WTC11 (cell line): ENCODE measurements at regions not wholly inside any gene's neighbourhood (a gene's known extent, or its start where the extent isn't known, plus 50 kb on each side); places are given as distances from the start of the nearest gene placed in this dataset.

Experiments used
- ATAC-seq: fragments of 200-7000 bp; cut with Tn5 transposase; 2 replicates; pipeline ENCODE4 v1.10.0; 2021; ENCODE audit warnings: mild to moderate bottlenecking, moderate library complexity
- CTCF ChIA-PET: fragments of 300-600 bp; sonication (Branson Sonifier 250); formaldehyde crosslinking; loops from one replicate; lab custom pipeline; 2021; ENCODE audit warnings: antibody characterized with exemption; lab: Charles Lee
- POLR2A ChIA-PET: fragments of 350-600 bp; sonication (Branson Sonifier 250); formaldehyde crosslinking; loops from one replicate; lab custom pipeline; 2021; ENCODE audit warnings: antibody characterized with exemption; lab: Charles Lee
- DNase-seq: peaks from one replicate; pipeline ENCODE4 v3.0.0; 2021; ENCODE audit warnings: low spot score
- H3K27ac Mint-ChIP-seq: 2 replicates; pipeline ENCODE4 v1.8.0; 2021; ENCODE audit warnings: mixed read lengths
- H3K27me3 Mint-ChIP-seq: 2 replicates; pipeline ENCODE4 v1.8.0; 2021; ENCODE audit warnings: low read depth, mild to moderate bottlenecking, moderate library complexity, mixed read lengths
- H3K36me3 Mint-ChIP-seq: 2 replicates; pipeline ENCODE4 v1.8.0; 2021; ENCODE audit warnings: mixed read lengths
- H3K4me1 Mint-ChIP-seq: 2 replicates; pipeline ENCODE4 v1.8.0; 2022; ENCODE audit warnings: mixed read lengths
- H3K4me3 Mint-ChIP-seq: 2 replicates; pipeline ENCODE4 v1.8.0; 2021; ENCODE audit warnings: mild to moderate bottlenecking, moderate library complexity, mixed read lengths
- H3K9me3 Mint-ChIP-seq: 2 replicates; pipeline ENCODE4 v1.8.0; 2021; ENCODE audit warnings: mixed read lengths
- ATF6 ChIP-seq: sonication (generic); formaldehyde crosslinking; IDR thresholded peaks from 2 replicates; pipeline ENCODE4 v1.8.1; 2023; ENCODE audit warnings: mild to moderate bottlenecking, missing genetic modification reagents
- CTCF ChIP-seq: fragments of 200-600 bp; IDR thresholded peaks from 2 replicates; pipeline ENCODE4 v1.8.0; 2022; ENCODE audit warnings: antibody characterized with exemption
- E2F1 ChIP-seq: sonication (generic); formaldehyde crosslinking; IDR thresholded peaks from 2 replicates; pipeline ENCODE4 v1.8.0; 2022; ENCODE audit warnings: mild to moderate bottlenecking, missing genetic modification reagents
- ELF4 ChIP-seq: sonication (generic); formaldehyde crosslinking; IDR thresholded peaks from 2 replicates; pipeline ENCODE4 v1.8.1; 2022; ENCODE audit warnings: low read depth, mild to moderate bottlenecking, moderate library complexity, missing genetic modification reagents
- FOXK1 ChIP-seq: sonication (generic); formaldehyde crosslinking; IDR thresholded peaks from 2 replicates; pipeline ENCODE4 v1.8.0; 2022; ENCODE audit warnings: mild to moderate bottlenecking, moderate library complexity, missing genetic modification reagents
- JAZF1 ChIP-seq: fragments of 250-450 bp; sonication (Bioruptor Pico); IDR thresholded peaks from 2 replicates; pipeline ENCODE4 v1.9.0; 2021; ENCODE audit warnings: moderate library complexity, mild to moderate bottlenecking, inconsistent platforms
- MAX ChIP-seq: sonication (generic); formaldehyde crosslinking; IDR thresholded peaks from 2 replicates; pipeline ENCODE4 v1.8.0; 2022; ENCODE audit warnings: mild to moderate bottlenecking, missing genetic modification reagents
- MXD4 ChIP-seq: fragments of 250-450 bp; sonication (Bioruptor Pico); IDR thresholded peaks from 2 replicates; pipeline ENCODE4 v1.8.0; 2021; ENCODE audit warnings: mild to moderate bottlenecking, moderate library complexity, borderline replicate concordance
- NR2C2 ChIP-seq: sonication (generic); formaldehyde crosslinking; IDR thresholded peaks from 2 replicates; pipeline ENCODE4 v1.8.0; 2022; ENCODE audit warnings: mild to moderate bottlenecking, missing genetic modification reagents
- PREB ChIP-seq: sonication (generic); formaldehyde crosslinking; IDR thresholded peaks from 2 replicates; pipeline ENCODE4 v1.8.1; 2022; ENCODE audit warnings: mild to moderate bottlenecking, missing genetic modification reagents, moderate library complexity, borderline replicate concordance
- RORB ChIP-seq: fragments of 250-450 bp; sonication (Bioruptor Pico); IDR thresholded peaks from 2 replicates; pipeline ENCODE4 v1.9.0; 2021; ENCODE audit warnings: mild to moderate bottlenecking
- SMAD4 ChIP-seq: sonication (generic); formaldehyde crosslinking; IDR thresholded peaks from 2 replicates; pipeline ENCODE4 v1.8.0; 2022; ENCODE audit warnings: mild to moderate bottlenecking, missing genetic modification reagents
- TEAD4 ChIP-seq: sonication (generic); formaldehyde crosslinking; IDR thresholded peaks from 2 replicates; pipeline ENCODE4 v1.8.0; 2022; ENCODE audit warnings: mild to moderate bottlenecking, missing genetic modification reagents
- USF2 ChIP-seq: sonication (generic); formaldehyde crosslinking; IDR thresholded peaks from 2 replicates; pipeline ENCODE4 v1.8.1; 2023; ENCODE audit warnings: mild to moderate bottlenecking, missing genetic modification reagents, moderate library complexity
- ZBTB21 ChIP-seq: sonication (generic); formaldehyde crosslinking; IDR thresholded peaks from 2 replicates; pipeline ENCODE4 v1.8.1; 2023; ENCODE audit warnings: mild to moderate bottlenecking, missing genetic modification reagents, borderline replicate concordance
- ZBTB43 ChIP-seq: sonication (generic); formaldehyde crosslinking; IDR thresholded peaks from 2 replicates; pipeline ENCODE4 v1.8.1; 2023; ENCODE audit warnings: mild to moderate bottlenecking, missing genetic modification reagents
- ZNF121 ChIP-seq: sonication (generic); formaldehyde crosslinking; IDR thresholded peaks from 2 replicates; pipeline ENCODE4 v1.8.0; 2023; ENCODE audit warnings: missing genetic modification reagents
- ZNF219 ChIP-seq: sonication (generic); formaldehyde crosslinking; IDR thresholded peaks from 2 replicates; pipeline ENCODE4 v1.8.0; 2023; ENCODE audit warnings: missing genetic modification reagents, mild to moderate bottlenecking, borderline replicate concordance
- ZNF416 ChIP-seq: fragments of 250-450 bp; sonication (Bioruptor Pico); IDR thresholded peaks from 2 replicates; pipeline ENCODE4 v1.9.0; 2021; ENCODE audit warnings: mild to moderate bottlenecking, inconsistent platforms
- ZNF671 ChIP-seq: fragments of 250-450 bp; sonication (Bioruptor Pico); IDR thresholded peaks from 2 replicates; pipeline ENCODE4 v1.8.0; 2021; ENCODE audit warnings: mild to moderate bottlenecking

- TF ChIP-seq ATF6 (CRISPR knock-in tag) = no peak
- TF ChIP-seq, all 79 proteins: peak for 0
Observed at GRCh38 chr6:163691049-163691448, 276.5 kb downstream of the QKI start (continued).

- no peak for TF ChIP-seq ZNF121 (CRISPR knock-in tag)
- no peak for TF ChIP-seq FOXK1 (CRISPR knock-in tag)
- no peak for TF ChIP-seq SMAD4 (CRISPR knock-in tag)
- TF ChIP-seq USF2 = no peak
- no peak for TF ChIP-seq MAX (CRISPR knock-in tag)
- TF ChIP-seq TEAD4 (CRISPR knock-in tag) = no peak
- no peak for ATAC-seq
- Mint-ChIP-seq H3K4me1 (no peaks in the 10 kb centered on the region), H3K27ac (no peak overlapping the region), H3K9me3 (no peaks in the 10 kb centered on the region), H3K4me3 (no peak overlapping the region), H3K36me3 (no peaks in the 10 kb centered on the region), H3K27me3 (no peaks in the 10 kb centered on the region)
- ChIA-PET POLR2A (no interaction called here), CTCF (no interaction called here)
- no peak for DNase-seq
Observed at GRCh38 chr6:163688739-163689362, 274.3 kb downstream of the QKI start.

- no peak for TF ChIP-seq ZBTB21 (CRISPR knock-in tag)
- TF ChIP-seq RORB (CRISPR knock-in tag) = no peak
- DNase-seq (no peak), ATAC-seq (no peak)
- Mint-ChIP-seq H3K27me3 (no peaks in the 10 kb centered on the region), H3K4me3 (no peak overlapping the region), H3K36me3 (no peaks in the 10 kb centered on the region), H3K9me3 (peaks cover 7% of the 10 kb centered on the region; the same call in 1 of the 2 replicates), H3K4me1 (no peaks in the 10 kb centered on the region), H3K27ac (no peak overlapping the region)
- POLR2A ChIA-PET = no interaction called here
- CTCF ChIA-PET = no interaction called here
Observed at GRCh38 chr6:163687075-163687474, 272.6 kb downstream of the QKI start.

GRCh38 chr6:163686301-163686700 is 271.8 kb downstream of the QKI start:
- Mint-ChIP-seq H3K9me3 (peaks cover 7% of the 10 kb centered on the region; the same call in 1 of the 2 replicates), H3K27me3 (no peaks in the 10 kb centered on the region), H3K4me3 (no peak overlapping the region), H3K36me3 (no peaks in the 10 kb centered on the region), H3K27ac (no peak overlapping the region), H3K4me1 (no peaks in the 10 kb centered on the region)
- POLR2A ChIA-PET = no interaction called here
- CTCF ChIA-PET = no interaction called here
- ATAC-seq (no peak), DNase-seq (no peak)
- no peak for TF ChIP-seq PREB (CRISPR knock-in tag)
- TF ChIP-seq ZNF219 (CRISPR knock-in tag) = no peak
- TF ChIP-seq ELF4 (CRISPR knock-in tag) = no peak
- TF ChIP-seq ZNF416 (CRISPR knock-in tag) = no peak
- TF ChIP-seq JAZF1 = no peak
- no peak for TF ChIP-seq E2F1
- TF ChIP-seq ATF6 (CRISPR knock-in tag) = no peak
- no peak for TF ChIP-seq SMAD4 (CRISPR knock-in tag)
- TF ChIP-seq NR2C2 (CRISPR knock-in tag) = no peak
- no peak for TF ChIP-seq CTCF
- TF ChIP-seq ZBTB21 (CRISPR knock-in tag) = no peak
- TF ChIP-seq ZBTB43 (CRISPR knock-in tag) = no peak
- no peak for TF ChIP-seq ZNF671 (CRISPR knock-in tag)
- TF ChIP-seq MXD4 (CRISPR knock-in tag) = no peak
